ENCODE measurements at regions not wholly inside any gene's neighbourhood (a gene's known extent, or its start where the extent isn't known, plus 50 kb on each side); places are given as distances from the start of the nearest gene placed in this dataset.

DNA sequence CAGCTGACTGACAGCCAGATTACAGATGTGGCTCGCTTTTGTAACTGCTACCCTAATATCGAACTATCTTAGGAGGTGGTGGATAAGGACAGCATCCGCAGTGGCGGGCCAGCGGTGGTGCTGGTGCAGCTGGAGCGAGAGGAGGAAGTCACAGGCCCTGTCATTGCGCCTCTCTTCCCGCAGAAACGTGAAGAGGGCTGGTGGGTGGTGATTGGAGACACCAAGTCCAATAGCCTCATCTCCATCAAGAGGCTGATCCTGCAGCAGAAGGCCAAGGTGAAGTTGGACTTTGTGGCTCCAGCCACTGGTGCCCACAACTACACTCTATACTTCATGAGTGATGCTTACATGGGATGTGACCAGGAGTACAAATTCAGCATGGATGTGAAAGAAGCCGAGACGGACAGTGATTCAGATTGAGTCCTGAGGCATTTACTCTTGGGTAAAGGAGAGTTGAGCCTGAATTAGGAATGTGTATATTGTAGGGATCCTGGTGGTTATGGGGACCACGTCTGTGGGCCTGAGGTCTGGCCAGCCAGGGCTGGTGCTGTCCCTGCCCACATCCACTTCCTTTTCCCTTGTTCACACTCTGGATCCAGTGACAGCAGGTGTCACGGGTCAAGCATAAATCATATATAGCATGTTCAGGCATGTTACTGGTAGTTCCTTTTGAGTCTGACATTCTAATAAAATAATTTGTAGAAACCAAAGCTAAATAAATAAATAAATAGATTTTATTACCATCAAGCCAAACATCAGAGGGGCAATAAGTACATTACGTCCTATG lies 89.0 kb upstream of the SMURF2 start:
- TF ChIP-seq, protein P1, sequence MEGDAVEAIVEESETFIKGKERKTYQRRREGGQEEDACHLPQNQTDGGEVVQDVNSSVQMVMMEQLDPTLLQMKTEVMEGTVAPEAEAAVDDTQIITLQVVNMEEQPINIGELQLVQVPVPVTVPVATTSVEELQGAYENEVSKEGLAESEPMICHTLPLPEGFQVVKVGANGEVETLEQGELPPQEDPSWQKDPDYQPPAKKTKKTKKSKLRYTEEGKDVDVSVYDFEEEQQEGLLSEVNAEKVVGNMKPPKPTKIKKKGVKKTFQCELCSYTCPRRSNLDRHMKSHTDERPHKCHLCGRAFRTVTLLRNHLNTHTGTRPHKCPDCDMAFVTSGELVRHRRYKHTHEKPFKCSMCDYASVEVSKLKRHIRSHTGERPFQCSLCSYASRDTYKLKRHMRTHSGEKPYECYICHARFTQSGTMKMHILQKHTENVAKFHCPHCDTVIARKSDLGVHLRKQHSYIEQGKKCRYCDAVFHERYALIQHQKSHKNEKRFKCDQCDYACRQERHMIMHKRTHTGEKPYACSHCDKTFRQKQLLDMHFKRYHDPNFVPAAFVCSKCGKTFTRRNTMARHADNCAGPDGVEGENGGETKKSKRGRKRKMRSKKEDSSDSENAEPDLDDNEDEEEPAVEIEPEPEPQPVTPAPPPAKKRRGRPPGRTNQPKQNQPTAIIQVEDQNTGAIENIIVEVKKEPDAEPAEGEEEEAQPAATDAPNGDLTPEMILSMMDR (IDR thresholded peaks at IDR 0.05; ENCODE audit: low read depth, low read length, poor library complexity, severe bottlenecking) = no peak
- no peak for TF ChIP-seq EZH2phosphoT487 (IDR thresholded peaks at IDR 0.05; ENCODE audit: borderline replicate concordance, low read length)
